ENCODE measurements at regions not wholly inside any gene's neighbourhood (a gene's known extent, or its start where the extent isn't known, plus 50 kb on each side); places are given as distances from the start of the nearest gene placed in this dataset.

- no peak for DNase-seq (ENCODE audit: low spot score)
- TF ChIP-seq CTCF (IDR thresholded peaks at IDR 0.05; ENCODE audit: borderline replicate concordance, control extremely low read depth, extremely low read depth, insufficient read depth, missing control alignments) = no peak
- in situ Hi-C loops (cut with MboI; ENCODE audit: low sequenced_read_pairs, unreplicated experiment) = no loop called here
These were observed 161.8 kb downstream of the DLL1 start for GRCh38 chr6:170128811-170129681.

DNA sequence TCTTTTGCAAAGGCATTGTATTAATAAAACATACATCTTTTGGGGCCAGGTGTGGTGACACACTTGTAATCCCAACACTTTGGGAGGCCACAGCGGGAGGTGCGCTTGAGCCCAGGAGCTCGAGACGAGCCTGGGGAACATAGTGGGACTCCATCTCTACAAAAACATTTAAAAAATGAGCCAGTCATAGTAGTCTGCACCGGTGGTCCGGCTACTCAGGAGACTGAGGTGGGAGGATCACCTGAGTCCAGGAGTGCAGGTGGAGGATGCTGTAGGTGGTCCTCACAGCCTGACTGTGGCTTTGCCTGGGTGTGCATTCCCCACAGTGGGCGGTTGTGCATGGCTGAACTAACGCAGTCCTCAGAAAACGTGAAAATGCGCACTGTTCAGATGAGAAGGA lies 162.5 kb downstream of the DLL1 start:
- in situ Hi-C loops (cut with MboI; ENCODE audit: low sequenced_read_pairs, unreplicated experiment) = no loop called here
- no peak for TF ChIP-seq CTCF (IDR thresholded peaks at IDR 0.05; ENCODE audit: borderline replicate concordance, control extremely low read depth, extremely low read depth, insufficient read depth, missing control alignments)
- DNase-seq (ENCODE audit: low spot score) = no peak

DNA sequence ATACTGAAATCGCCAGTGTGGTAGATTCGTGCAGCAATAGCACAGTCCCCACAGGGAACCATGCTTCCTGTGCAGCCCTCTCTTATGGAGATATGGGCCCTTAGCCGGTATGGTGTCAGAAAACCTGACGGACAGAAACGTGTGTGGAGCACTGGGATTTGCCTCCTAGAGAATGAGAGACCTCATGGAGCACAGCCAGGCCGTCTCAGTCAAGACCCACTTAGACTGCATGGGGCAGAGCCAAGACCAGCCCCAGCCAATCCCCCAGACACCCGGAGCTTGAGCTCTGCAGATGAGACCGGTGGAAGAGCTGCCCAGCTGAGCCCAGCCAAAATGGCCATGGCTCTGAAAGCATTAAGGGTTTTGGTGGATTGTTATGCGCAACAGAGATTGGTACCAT lies 163.7 kb downstream of the DLL1 start:
- no peak for DNase-seq (ENCODE audit: low spot score)
- in situ Hi-C loops (cut with MboI; ENCODE audit: low sequenced_read_pairs, unreplicated experiment) = no loop called here
- TF ChIP-seq CTCF (IDR thresholded peaks at IDR 0.05; ENCODE audit: borderline replicate concordance, control extremely low read depth, extremely low read depth, insufficient read depth, missing control alignments) = no peak

DNA sequence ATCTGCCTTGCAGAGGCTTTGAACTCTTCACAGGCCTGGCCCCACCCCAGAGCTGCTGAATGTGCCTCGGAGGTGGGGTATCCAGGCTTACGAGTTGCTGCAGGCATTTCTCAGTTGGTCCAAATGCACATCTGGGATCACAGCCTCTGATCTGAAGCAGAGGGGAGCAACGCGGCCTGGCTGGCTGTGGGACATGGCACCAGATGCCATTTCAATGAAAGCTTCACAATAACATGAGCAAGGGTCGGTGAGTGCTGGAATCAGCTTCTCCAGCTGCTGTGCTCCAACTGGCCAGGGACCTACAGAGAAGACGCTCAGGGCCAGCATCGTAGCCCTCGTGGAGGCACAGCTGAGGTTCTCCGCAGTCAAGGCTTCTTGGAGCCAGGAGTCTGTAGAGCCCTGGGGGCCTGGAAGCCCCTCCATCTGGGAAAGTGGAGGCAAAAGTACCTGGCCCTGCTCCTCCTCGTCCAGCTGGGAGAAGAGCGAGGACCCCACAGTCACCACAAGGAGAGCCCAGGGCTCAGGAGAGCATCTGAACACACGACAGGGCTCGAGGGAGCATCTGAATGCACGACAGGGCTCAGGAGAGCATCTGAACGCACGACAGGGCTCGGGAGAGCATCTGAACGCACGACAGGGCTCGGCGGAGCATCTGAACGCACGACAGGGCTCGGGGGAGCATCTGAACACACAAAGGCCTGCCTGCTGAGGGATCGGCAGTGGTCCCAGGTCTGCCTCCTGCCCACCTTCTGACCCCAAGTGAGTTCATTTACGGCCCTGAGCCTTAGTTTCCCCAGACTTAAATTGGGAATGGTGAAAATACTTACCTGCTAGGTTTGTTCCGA lies 165.2 kb downstream of the DLL1 start:
- TF ChIP-seq CTCF (IDR thresholded peaks at IDR 0.05; ENCODE audit: borderline replicate concordance, control extremely low read depth, extremely low read depth, insufficient read depth, missing control alignments) = no peak
- in situ Hi-C loops (cut with MboI; ENCODE audit: low sequenced_read_pairs, unreplicated experiment) = no loop called here
- DNase-seq (ENCODE audit: low spot score) = no peak

GRCh38 chr6:170124836-170125235 lies 166.0 kb downstream of the DLL1 start:
- no peak for TF ChIP-seq CTCF (IDR thresholded peaks at IDR 0.05; ENCODE audit: borderline replicate concordance, control extremely low read depth, extremely low read depth, insufficient read depth, missing control alignments)
- DNase-seq (ENCODE audit: low spot score) = no peak
- in situ Hi-C loops (cut with MboI; ENCODE audit: low sequenced_read_pairs, unreplicated experiment) = no loop called here

- in situ Hi-C loops (cut with MboI; ENCODE audit: low sequenced_read_pairs, unreplicated experiment) = no loop called here
- no peak for TF ChIP-seq CTCF (IDR thresholded peaks at IDR 0.05; ENCODE audit: borderline replicate concordance, control extremely low read depth, extremely low read depth, insufficient read depth, missing control alignments)
- no peak for DNase-seq (ENCODE audit: low spot score)
These were observed 166.7 kb downstream of the DLL1 start for GRCh38 chr6:170124150-170124549.
